Left lung (tissue), 4 donors: ENCODE measurements at regions not wholly inside any gene's neighbourhood (a gene's known extent, or its start where the extent isn't known, plus 50 kb on each side); places are given as distances from the start of the nearest gene placed in this dataset.
"Not testable (repeated sequence)": the region's sequence is repeated elsewhere in the genome, so short reads cannot be mapped to it uniquely, and the experiment has no call there.

ENCODE experiments used
- ATAC-seq: fragments of 200-7000 bp; cut with Tn5 transposase; one replicate; pipeline ENCODE4 v1.9.1; 2020; ENCODE audit warnings: moderate library complexity
- DNase-seq, 4 donors: peaks; one replicate each; pipeline ENCODE4 v3.0.0-alpha.2; 2013 to 2020
- H3K27ac ChIP-seq, 2 donors: fragments of 200-600 bp; sonication (generic) in 1 of 2; one replicate each; pipeline versions ENCODE4 v1.5.0 to v1.8.0; 2020 to 2021
- H3K27me3 ChIP-seq, 2 donors: fragments of 200-600 bp; sonication (generic) in 1 of 2; one replicate each; pipeline versions ENCODE4 v1.5.0 to v1.8.0; 2020 to 2021
- H3K36me3 ChIP-seq, 2 donors: fragments of 200-600 bp; sonication (generic) in 1 of 2; one replicate each; pipeline versions ENCODE4 v1.5.0 to v1.8.0; 2020 to 2021
- H3K4me1 ChIP-seq, 2 donors: fragments of 200-600 bp; one replicate each; pipeline ENCODE4 v1.8.0; 2021
- H3K4me3 ChIP-seq, 2 donors: fragments of 200-600 bp; sonication (generic) in 1 of 2; one replicate each; pipeline versions ENCODE4 v1.5.0 to v1.8.0; 2020 to 2021; ENCODE audit warnings: mild to moderate bottlenecking in 1 of 2
- H3K9me3 ChIP-seq, 2 donors: fragments of 200-600 bp; sonication (generic) in 1 of 2; one replicate each; pipeline versions ENCODE4 v1.5.0 to v1.8.0; 2020 to 2021
- intact Hi-C, 2 donors: fragments of 100-400 bp; cut with DNase I; formaldehyde crosslinking; loops; one replicate each; pipeline versions ENCODE4 v1.11.2 to v1.14.2; 2022
- TF ChIP-seq, protein P1 (sequence below), 2 donors: fragments of 200-600 bp; sonication (generic) in 1 of 2; IDR thresholded peaks; one replicate each; pipeline versions ENCODE4 v1.5.0 to v1.8.0; 2021; ENCODE audit warnings: antibody characterized with exemption in 2 of 2
- donor health status: DM: no; HTN: yes; CAD: no.
- donor health status: DM: no; HTN: no; CAD: no.

GRCh38 chr12:42716491-42716891 lies 126.9 kb upstream of the PRICKLE1 start:
- intact Hi-C loops, result no loop called here
- ATAC-seq, result no peak
- peaks cover 0 to 6% of the 10 kb centered on the region in 2 donors for H3K9me3 ChIP-seq

DNA sequence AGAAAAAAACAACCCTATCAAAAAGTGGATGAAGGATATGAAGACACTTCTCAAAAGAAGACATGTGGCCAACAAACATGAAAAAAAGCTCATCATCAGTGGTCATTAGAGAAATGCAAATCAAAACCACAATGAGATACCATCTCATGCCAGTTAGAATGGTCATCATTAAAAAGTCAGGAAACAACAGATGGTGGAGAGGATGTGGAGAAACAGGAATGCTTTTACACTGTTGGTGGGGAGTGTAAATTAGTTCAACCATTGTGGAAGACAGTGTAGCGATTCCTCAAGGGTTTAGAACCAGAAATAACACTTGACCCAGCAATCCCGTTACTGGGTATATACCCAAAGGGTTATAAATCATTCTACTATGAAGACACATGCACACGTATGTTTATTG lies 124.0 kb upstream of the PRICKLE1 start:
- intact Hi-C loops, H3K4me3 ChIP-seq, H3K27ac ChIP-seq, H3K36me3 ChIP-seq, H3K27me3 ChIP-seq, ATAC-seq, H3K4me1 ChIP-seq, H3K9me3 ChIP-seq, DNase-seq: not testable (repeated sequence)

More at GRCh38 chr12:42716491-42716891, 126.9 kb upstream of the PRICKLE1 start:
- H3K36me3 ChIP-seq, result no peaks in the 10 kb centered on the region
- no peaks in the 10 kb centered on the region for H3K4me1 ChIP-seq
- no peaks in the 10 kb centered on the region for H3K27me3 ChIP-seq
- H3K27ac ChIP-seq, result no peak overlapping the region
- TF ChIP-seq, protein P1, sequence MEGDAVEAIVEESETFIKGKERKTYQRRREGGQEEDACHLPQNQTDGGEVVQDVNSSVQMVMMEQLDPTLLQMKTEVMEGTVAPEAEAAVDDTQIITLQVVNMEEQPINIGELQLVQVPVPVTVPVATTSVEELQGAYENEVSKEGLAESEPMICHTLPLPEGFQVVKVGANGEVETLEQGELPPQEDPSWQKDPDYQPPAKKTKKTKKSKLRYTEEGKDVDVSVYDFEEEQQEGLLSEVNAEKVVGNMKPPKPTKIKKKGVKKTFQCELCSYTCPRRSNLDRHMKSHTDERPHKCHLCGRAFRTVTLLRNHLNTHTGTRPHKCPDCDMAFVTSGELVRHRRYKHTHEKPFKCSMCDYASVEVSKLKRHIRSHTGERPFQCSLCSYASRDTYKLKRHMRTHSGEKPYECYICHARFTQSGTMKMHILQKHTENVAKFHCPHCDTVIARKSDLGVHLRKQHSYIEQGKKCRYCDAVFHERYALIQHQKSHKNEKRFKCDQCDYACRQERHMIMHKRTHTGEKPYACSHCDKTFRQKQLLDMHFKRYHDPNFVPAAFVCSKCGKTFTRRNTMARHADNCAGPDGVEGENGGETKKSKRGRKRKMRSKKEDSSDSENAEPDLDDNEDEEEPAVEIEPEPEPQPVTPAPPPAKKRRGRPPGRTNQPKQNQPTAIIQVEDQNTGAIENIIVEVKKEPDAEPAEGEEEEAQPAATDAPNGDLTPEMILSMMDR (IDR thresholded peaks at IDR 0.05), result no peak
- H3K4me3 ChIP-seq, result no peak overlapping the region
- no peak for DNase-seq

DNA sequence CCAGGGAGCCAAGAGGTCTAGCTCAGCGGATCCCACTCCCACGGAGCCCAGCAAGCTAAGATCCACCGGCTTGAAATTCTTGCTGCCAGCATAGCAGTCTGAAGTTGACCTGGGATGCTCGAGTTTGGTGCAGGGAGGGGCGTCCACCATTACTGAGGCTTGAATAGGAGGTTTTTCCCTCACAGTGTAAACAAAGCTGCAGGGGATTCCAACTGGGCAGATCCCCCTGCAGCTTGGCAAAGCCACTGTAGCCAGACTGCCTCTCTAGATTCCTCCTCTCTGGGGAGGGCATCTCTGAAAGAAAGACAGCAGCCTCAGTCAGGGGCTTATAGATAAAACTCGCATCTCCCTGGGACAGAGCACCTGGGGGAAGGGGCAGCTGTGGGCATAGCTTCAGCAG lies 118.8 kb upstream of the PRICKLE1 start:
- not testable (repeated sequence) for H3K27me3 ChIP-seq

GRCh38 chr12:42707312-42708226 lies 118.0 kb upstream of the PRICKLE1 start:
- H3K27me3 ChIP-seq, result no peaks in the 10 kb centered on the region
- H3K36me3 ChIP-seq, result no peaks in the 10 kb centered on the region
- TF ChIP-seq, protein P1 (IDR thresholded peaks at IDR 0.05), result no peak
- ATAC-seq (no peak), DNase-seq (no peak)
- H3K27ac ChIP-seq, result no peak overlapping the region
- peaks cover 0 to 6% of the 10 kb centered on the region in 2 donors for H3K9me3 ChIP-seq
- peaks cover 0 to 5% of the 10 kb centered on the region in 2 donors for H3K4me1 ChIP-seq
- intact Hi-C loops, result no loop called here
- H3K4me3 ChIP-seq, result no peak overlapping the region

More for the DNA sequence above, 118.8 kb upstream of the PRICKLE1 start:
- DNase-seq, H3K36me3 ChIP-seq, H3K27ac ChIP-seq, H3K4me3 ChIP-seq, H3K9me3 ChIP-seq, intact Hi-C loops, H3K4me1 ChIP-seq, ATAC-seq: not testable (repeated sequence)

DNA sequence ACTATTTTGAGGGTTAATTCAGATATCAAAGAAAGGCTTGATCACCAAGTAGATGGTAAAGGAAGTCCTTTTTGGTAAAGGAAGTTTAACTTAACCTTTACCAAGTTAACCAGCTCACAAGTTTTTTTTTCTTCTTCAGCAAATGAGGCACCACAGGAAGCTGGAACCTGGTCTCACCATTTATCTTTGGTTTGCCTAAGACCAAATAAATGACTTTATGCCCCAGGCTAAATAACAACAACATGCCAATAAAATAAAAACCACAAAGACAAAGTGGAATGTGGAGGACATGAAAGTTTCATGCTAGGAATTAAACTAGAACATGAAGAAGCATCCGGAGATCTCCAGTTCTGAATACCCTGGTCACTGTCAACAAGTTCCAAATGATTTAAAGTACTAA lies 116.8 kb upstream of the PRICKLE1 start:
- TF ChIP-seq, protein P1 (IDR thresholded peaks at IDR 0.05), result no peak
- intact Hi-C loops, result no loop called here
- H3K9me3 ChIP-seq, result peaks cover 0 to 3% of the 10 kb centered on the region in 2 donors
- no peak overlapping the region for H3K27ac ChIP-seq
- DNase-seq (no peak), ATAC-seq (no peak)
- no peak overlapping the region for H3K4me3 ChIP-seq
- no peaks in the 10 kb centered on the region for H3K36me3 ChIP-seq
- peaks cover 0 to 5% of the 10 kb centered on the region in 2 donors for H3K4me1 ChIP-seq
- H3K27me3 ChIP-seq, result no peaks in the 10 kb centered on the region

DNA sequence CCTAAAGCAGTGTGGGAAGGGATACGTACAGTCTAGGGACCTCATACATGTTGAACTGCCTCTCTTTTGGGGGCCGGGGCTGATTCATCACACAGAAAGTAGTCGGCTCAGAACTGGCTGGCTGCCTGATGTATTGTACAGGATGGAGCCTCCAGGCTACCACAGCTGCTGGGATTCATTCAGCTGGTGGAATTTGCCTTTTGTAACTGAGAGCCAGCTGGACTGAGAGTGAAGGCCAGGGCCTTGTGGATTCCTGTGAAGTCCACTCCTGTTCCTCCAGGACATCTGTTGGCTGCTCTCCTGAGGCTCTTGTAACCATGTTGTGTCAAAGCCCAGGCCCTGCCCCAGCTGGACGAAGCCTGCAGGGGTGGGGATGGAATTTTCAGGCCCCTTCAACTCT lies 116.3 kb upstream of the PRICKLE1 start:
- DNase-seq (peak in 3 of 4 donors; percentile 43 to 69 (median 46)), ATAC-seq (peak; percentile 53)
- Histone ChIP-seq H3K9me3 (no peaks in the 10 kb centered on the region), H3K27ac (no peak overlapping the region), H3K36me3 (no peaks in the 10 kb centered on the region), H3K27me3 (no peaks in the 10 kb centered on the region), H3K4me3 (no peak overlapping the region), H3K4me1 (peaks cover 0 to 5% of the 10 kb centered on the region in 2 donors)
- TF ChIP-seq, protein P1 (IDR thresholded peaks at IDR 0.05), result no peak
- intact Hi-C loops, result no loop called here
